DND-41 (cell line): ENCODE measurements at regions not wholly inside any gene's neighbourhood (a gene's known extent, or its start where the extent isn't known, plus 50 kb on each side); places are given as distances from the start of the nearest gene placed in this dataset.

Experiments used
- ATAC-seq: fragments of 200-7000 bp; cut with Tn5 transposase; 3 replicates; pipeline ENCODE4 v1.9.1; 2021; ENCODE audit warnings: low read depth; ENCODE audit not compliant: insufficient read depth
- DNase-seq: peaks from one replicate; pipeline ENCODE4 v3.0.0-alpha.2; 2020
- H2AFZ ChIP-seq: 2 replicates; pipeline ENCODE4 v1.6.0; 2012; ENCODE audit warnings: low read depth, low read length
- H3K27ac ChIP-seq: 2 replicates; pipeline ENCODE4 v1.5.1; 2012; ENCODE audit warnings: low read length, inconsistent platforms
- H3K27me3 ChIP-seq: fragments of 200-600 bp; sonication (generic); 2 replicates; pipeline ENCODE4 v1.6.0; 2012; ENCODE audit warnings: low read length, mild to moderate bottlenecking, inconsistent platforms; ENCODE audit not compliant: insufficient read depth, poor library complexity
- H3K36me3 ChIP-seq: 2 replicates; pipeline ENCODE4 v1.5.1; 2012; ENCODE audit warnings: low read length, inconsistent platforms; ENCODE audit not compliant: insufficient read depth
- H3K4me1 ChIP-seq: 2 replicates; pipeline ENCODE4 v1.5.1; 2012; ENCODE audit warnings: mild to moderate bottlenecking, low read length; ENCODE audit not compliant: insufficient read depth
- H3K4me2 ChIP-seq: 2 replicates; pipeline ENCODE4 v1.6.0; 2012; ENCODE audit warnings: mild to moderate bottlenecking, moderate library complexity, low read length, inconsistent platforms; ENCODE audit not compliant: insufficient read depth
- H3K4me3 ChIP-seq, 2 experiments: fragments of 200-600 bp in 1 of 2; shearing (Covaris generic) in 1 of 2; 2 replicates each; pipeline ENCODE4 v1.5.1; 2012 to 2016; ENCODE audit warnings: inconsistent platforms in 2 of 2, low read length in 2 of 2, mild to moderate bottlenecking in 2 of 2, low read depth in 1 of 2, moderate library complexity in 1 of 2
- H3K79me2 ChIP-seq: 2 replicates; pipeline ENCODE4 v1.6.0; 2012; ENCODE audit warnings: low read length, inconsistent platforms; ENCODE audit not compliant: insufficient read depth
- H3K9ac ChIP-seq: 2 replicates; pipeline ENCODE4 v1.6.0; 2012; ENCODE audit warnings: low read depth, mild to moderate bottlenecking, inconsistent platforms, low read length, moderate library complexity
- H3K9me3 ChIP-seq: 2 replicates; pipeline ENCODE4 v1.5.1; 2012; ENCODE audit warnings: low read length, moderate library complexity, mild to moderate bottlenecking, inconsistent platforms; ENCODE audit not compliant: insufficient read depth, severe bottlenecking
- H4K20me1 ChIP-seq: 2 replicates; pipeline ENCODE4 v1.6.0; 2012; ENCODE audit warnings: low read length; ENCODE audit not compliant: insufficient read depth
- CTCF ChIP-seq: IDR thresholded peaks from 2 replicates; pipeline ENCODE4 v1.5.1; 2012; ENCODE audit warnings: borderline replicate concordance, low read length, moderate library complexity, mild to moderate bottlenecking; ENCODE audit not compliant: poor library complexity, severe bottlenecking; ENCODE audit errors: extremely low read depth
- EZH2 ChIP-seq: IDR thresholded peaks from 3 replicates; pipeline ENCODE4 v1.6.1; 2012; ENCODE audit warnings: borderline replicate concordance, low read depth, mild to moderate bottlenecking, moderate library complexity, low read length, inconsistent platforms; ENCODE audit not compliant: severe bottlenecking

- Histone ChIP-seq H3K4me1 (no peaks in the 10 kb centered on the region), H2AFZ (no peak overlapping the region), H3K4me2 (no peak overlapping the region), H3K27me3 (no peaks in the 10 kb centered on the region), H3K4me3 (no peak overlapping the region), H4K20me1 (no peaks in the 10 kb centered on the region), H3K9ac (no peak overlapping the region), H3K9me3 (no peaks in the 10 kb centered on the region), H3K36me3 (no peaks in the 10 kb centered on the region), H3K27ac (no peak overlapping the region), H3K79me2 (no peaks in the 10 kb centered on the region)
- DNase-seq (peak; percentile 7), ATAC-seq (no peak; the same call in 2 of the 3 replicates)
- TF ChIP-seq CTCF (no peak), EZH2 (no peak)
Measured at GRCh38 chr1:242847390-242847993, 323.0 kb upstream of the PLD5 start.

GRCh38 chr1:242842094-242842493 is 317.6 kb upstream of the PLD5 start:
- TF ChIP-seq CTCF, result no peak
- no peak for TF ChIP-seq EZH2
- Histone ChIP-seq H3K4me3 (no peak overlapping the region), H3K36me3 (no peaks in the 10 kb centered on the region), H3K27me3 (no peaks in the 10 kb centered on the region), H3K9me3 (no peaks in the 10 kb centered on the region), H3K79me2 (no peaks in the 10 kb centered on the region), H3K4me1 (no peaks in the 10 kb centered on the region), H3K27ac (no peak overlapping the region), H3K4me2 (no peak overlapping the region), H3K9ac (no peak overlapping the region), H2AFZ (no peak overlapping the region), H4K20me1 (no peaks in the 10 kb centered on the region)
- no peak for ATAC-seq
- DNase-seq, result no peak

GRCh38 chr1:242839101-242839500 is 314.6 kb upstream of the PLD5 start:
- H4K20me1 ChIP-seq, result no peaks in the 10 kb centered on the region
- DNase-seq (no peak), ATAC-seq (no peak)
- no peak overlapping the region for H3K4me3 ChIP-seq
- H3K9me3 ChIP-seq, result no peaks in the 10 kb centered on the region
- no peak overlapping the region for H3K27ac ChIP-seq
- H2AFZ ChIP-seq, result no peak overlapping the region
- H3K36me3 ChIP-seq, result no peaks in the 10 kb centered on the region
- H3K27me3 ChIP-seq, result no peaks in the 10 kb centered on the region
- TF ChIP-seq CTCF (no peak), EZH2 (no peak)
- no peak overlapping the region for H3K4me2 ChIP-seq
- no peak overlapping the region for H3K9ac ChIP-seq
- H3K4me1 ChIP-seq, result no peaks in the 10 kb centered on the region
- no peaks in the 10 kb centered on the region for H3K79me2 ChIP-seq
